Stimulated activated CD4-positive, alpha-beta T cell treated with anti-CD3 and anti-CD28 coated beads, Interleukin-12 subunit alpha, Interleukin-12 subunit beta, amount 100 ng/mL, for 24 hours (primary cell): ENCODE measurements at regions not wholly inside any gene's neighbourhood (a gene's known extent, or its start where the extent isn't known, plus 50 kb on each side); places are given as distances from the start of the nearest gene placed in this dataset.

ENCODE experiments used
- DNase-seq, 2 experiments: peaks; one replicate each; pipeline ENCODE4 v3.0.0-alpha.2; 2020; ENCODE audit warnings: low read depth in 2 of 2

DNA sequence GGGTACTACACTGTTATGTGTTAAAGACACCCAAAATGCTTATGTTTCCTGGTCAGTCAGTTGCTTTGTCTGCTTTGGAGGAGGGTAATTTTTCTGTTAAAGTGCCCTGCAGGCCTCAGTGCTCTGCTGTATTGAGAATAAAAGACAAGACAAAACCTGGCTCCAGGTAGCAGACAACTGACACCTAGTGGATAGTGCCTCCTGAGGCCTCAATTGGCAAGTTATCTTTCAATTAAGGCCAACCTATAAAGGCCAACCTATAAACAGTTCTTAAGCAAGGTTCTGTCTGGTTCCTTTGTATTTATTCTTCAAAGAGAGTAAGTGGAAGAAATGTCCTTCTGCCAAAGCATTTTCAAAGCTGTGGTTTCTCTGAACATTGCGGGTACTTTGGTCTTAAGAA lies 773.8 kb downstream of the MECOM start:
- DNase-seq = no peak

DNA sequence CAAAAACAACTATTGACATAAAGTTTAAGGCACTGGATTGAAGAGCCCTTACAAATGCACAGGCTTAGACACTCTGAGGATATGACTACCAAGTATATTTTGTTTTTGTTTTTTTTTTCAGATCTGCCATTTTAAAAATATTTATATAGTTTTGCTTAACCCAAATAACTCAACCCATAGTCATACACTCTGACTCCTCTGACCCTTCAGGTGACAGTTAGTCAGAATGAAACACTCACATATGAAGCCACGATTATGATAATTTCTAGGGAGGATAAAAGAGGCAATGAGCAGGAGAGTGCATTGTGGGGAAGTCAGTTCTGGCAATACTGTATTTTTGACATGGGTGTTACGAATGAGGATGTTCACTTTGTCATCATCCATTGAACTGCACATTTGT lies 774.7 kb downstream of the MECOM start:
- DNase-seq = no peak

DNA sequence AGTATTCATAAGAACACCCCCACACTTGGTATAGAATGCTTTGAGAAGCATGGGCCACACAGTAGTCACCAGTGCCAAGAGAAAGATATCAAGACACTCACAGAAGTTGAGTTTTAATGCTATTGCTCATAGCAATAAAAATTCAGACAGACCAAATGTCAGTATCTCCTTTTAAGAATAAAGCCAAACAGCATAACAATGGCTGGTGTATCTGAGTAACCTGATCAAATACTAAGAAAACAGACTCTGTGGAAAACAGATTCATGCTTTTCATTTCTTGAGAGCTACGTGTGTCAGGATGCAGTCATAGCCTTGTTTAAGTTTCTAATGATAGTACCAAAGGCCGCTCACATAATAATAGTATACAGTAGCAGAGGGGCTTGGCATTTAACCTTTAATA lies 778.5 kb downstream of the MECOM start:
- no peak for DNase-seq

DNA sequence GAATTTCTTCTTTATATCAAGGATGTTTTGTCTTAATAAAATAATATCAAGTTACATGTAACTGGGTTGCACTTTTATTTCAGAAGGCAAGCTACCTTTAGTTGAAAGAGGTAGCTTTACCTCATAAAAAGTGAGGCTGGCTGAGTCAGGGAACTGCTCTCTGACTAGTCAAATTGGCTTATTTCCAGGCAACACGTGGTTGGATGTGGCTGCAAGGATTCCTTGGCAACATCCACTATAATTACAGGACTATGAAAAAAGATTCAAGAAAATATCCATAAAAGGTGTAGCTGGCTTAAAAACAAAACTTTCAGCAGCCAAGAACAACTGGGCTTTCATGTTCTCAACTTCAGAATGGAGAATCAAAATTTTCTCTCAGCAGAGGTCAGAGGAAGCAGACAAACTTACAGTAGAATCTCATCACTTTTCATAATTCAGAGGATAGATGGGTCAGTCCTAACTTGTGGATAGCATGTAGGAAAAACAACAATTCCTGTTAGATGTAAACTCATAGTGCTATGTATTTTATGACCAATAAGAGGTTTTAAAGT lies 779.1 kb downstream of the MECOM start:
- no peak for DNase-seq

- DNase-seq = no peak
These were observed 780.4 kb downstream of the MECOM start for GRCh38 chr3:168883145-168883544.

DNA sequence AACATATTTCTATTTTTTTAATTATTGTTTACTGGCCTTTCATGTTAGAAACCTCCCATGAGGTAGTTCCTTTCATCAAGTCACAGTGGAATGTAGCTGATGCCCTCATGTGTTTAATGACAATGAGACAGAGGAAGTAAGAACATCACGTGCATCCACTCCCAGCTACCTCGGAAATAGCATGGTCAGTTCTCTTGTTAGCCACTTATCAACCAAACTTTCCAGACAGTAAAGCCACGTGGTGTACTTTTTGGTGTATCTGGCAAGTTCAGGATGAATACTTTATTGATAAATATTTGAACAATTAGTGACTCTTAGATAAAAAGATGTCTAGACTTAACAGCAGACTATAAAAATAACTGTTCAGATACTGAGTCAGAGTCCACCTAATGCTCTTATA lies 781.7 kb downstream of the MECOM start:
- no peak for DNase-seq

DNA sequence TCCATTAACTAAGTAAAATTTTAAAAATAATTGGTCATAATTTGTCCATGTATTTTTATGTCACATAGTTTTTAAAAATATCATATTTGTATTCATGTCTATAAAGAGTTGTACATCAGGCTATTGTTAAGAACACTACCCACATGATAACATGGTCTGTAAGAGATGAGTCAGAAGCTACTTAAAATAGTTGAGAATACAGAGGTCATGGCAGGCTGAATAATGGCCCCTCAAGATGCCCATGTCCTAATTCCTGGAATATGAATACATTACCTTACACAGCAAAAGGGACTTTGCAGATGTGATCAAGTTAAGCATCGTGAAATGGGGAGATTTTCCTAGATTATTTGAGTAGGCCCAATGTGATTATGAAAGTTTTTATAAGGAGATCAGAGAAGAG lies 782.9 kb upstream of the GOLIM4 start:
- DNase-seq = no peak

DNA sequence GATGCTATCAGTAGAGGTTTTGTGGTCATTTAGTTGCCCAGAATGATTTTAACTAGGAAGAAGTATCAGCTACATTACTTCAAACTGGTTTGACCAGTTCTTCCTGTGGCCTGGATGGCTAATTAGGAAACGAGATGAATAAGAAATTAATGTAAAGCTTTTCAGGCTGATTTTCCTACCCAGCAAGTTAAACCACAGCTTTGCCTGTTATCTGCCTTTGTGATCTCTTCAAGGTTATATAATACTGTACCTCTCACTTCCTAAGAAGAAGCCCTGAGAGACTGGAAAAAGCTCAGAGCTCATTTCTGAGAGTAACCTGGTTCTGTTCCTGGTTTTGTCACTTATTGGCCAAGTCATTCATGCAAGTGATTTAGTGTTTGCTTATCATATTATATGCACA lies 782.2 kb upstream of the GOLIM4 start:
- no peak for DNase-seq

GRCh38 chr3:168876346-168877035 lies 780.8 kb upstream of the GOLIM4 start:
- DNase-seq = no peak

DNA sequence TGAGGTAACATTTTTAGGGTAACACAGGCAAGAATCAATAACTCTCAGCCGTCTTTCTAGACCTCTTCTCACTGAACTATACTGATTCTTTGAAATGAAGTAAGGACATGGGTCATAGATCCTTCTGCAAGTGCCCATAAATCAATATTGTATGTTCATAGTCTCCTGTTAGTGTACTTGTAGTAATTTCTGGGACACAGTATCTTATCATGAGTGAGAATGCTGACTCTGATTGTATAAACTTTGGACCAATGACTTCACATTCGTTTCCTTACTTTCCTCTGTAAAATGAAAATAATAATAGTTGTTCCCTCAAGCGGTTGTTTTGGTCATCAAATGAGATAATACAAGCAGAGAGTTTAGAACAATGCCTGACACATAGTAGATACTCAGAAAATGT lies 777.1 kb upstream of the GOLIM4 start:
- DNase-seq = no peak

DNA sequence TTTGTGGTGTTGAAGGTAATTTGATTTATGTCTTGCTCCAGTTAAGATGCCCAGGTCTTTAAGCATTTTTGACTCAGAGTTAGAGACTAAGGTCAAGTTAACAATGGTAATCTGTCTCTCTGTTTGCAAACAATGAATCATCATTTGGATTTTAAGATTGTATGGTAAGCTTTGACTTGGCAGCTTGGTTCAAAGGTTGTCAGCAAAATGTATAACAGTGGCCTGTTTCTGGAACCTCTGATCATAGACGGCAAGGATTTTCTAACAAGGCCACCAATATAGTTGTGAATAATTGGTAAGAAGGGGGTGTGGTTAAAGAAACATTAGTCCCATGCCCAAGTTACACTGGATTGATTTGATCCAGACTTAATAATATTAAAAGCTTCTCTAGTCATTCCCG lies 775.2 kb upstream of the GOLIM4 start:
- no peak for DNase-seq

- DNase-seq = no peak
These were observed 769.4 kb upstream of the GOLIM4 start for GRCh38 chr3:168865022-168865551.

DNA sequence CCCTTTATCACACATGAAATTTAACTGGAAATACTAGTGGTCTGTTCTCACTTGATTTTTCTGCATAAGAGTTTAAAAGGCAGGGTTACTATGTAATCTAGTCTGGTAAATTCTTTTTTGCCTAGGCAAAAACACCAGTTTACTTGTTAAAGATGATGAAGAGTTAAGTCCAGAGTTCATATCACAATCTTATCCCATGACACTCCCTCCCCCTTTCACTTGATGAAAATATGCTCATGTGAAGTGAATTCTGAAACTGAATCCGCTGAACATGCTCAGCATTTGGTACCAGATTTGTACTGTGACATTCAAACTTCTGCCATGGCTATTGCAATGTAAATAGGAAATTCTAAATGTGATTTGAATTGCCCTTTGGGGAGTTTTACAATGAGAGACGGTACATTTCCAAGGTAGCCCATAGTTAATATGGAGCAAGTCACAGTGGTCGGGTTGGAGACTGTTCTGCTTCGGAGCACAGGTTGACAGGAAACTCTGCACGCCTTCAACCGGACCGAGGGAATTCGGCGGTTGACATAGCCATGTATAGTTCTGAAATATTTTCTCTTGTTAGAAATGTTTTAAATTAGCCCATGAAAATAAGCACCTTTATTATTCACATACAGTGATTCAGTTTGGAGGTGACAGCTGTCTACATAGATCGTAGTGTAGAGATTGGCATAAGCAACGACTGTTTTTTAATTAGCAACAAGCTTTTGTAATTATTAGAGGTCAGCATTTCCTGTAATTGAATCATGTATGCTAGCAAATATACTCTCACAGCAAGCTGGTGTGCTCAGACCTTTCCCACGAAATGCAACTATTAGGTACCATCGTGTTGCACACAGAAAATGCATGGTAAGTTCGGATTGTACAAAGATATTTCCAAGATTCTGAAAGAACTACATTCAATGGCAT lies 768.6 kb upstream of the GOLIM4 start:
- DNase-seq = no peak

- DNase-seq = no peak
These were observed 767.8 kb upstream of the GOLIM4 start for GRCh38 chr3:168863561-168863960.

GRCh38 chr3:168862466-168862865 lies 766.7 kb upstream of the GOLIM4 start:
- no peak for DNase-seq

DNA sequence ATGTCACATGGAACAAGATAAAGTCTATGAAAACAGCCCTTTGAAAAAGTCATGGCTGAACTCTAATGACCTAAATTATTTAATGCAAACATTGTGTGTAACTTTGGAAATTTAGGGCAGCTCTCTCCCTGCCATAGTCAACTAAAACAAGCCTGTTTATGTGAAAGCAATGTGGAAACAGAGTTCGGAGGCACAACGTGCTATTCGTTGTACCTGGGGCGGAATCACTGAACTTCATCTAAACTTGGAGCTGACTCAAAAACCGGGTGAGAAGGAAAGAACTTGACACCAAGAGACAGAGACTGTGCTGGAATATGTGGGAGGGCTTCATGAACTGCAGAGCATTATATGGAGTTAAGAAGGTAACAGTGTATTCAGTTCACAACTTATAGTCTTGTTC lies 764.9 kb upstream of the GOLIM4 start:
- no peak for DNase-seq

DNA sequence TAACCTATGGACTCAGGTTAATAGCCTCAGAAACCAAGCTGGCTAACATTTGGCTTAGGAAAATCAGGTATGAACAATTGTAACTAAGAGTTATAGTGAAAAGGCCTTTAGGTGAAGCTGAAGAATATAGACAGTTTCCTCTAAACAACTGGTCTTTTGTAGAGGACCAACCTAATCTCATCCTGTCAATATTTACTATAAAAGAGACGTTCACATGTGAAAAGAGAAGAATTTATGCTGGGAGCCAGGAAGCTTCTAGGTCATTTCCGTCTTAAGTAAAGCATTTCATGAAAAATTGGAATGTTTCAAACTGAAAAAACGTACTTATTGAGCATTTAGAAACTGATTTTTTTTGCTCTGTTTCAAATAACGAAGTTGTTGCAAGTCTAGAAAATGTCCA lies 764.3 kb upstream of the GOLIM4 start:
- DNase-seq = no peak

DNA sequence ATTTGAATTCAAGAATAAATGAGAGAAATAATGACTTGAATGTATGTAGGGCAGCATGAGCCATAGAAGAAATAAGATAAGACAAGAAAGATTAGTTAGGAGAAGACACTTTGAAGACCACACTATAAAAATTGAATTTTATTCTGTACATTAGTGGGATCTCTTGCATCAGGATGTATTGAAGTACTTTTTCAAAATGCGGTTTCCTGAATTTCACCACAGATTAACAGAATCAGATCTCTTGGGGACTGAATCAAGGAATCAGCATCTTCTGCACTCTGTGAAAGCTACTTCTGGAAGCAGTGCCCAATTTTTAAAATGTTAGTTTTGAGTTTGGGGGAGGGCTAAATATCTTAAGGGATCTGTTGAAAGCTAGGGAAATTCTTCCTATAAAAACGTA lies 763.9 kb upstream of the GOLIM4 start:
- DNase-seq = no peak

DNA sequence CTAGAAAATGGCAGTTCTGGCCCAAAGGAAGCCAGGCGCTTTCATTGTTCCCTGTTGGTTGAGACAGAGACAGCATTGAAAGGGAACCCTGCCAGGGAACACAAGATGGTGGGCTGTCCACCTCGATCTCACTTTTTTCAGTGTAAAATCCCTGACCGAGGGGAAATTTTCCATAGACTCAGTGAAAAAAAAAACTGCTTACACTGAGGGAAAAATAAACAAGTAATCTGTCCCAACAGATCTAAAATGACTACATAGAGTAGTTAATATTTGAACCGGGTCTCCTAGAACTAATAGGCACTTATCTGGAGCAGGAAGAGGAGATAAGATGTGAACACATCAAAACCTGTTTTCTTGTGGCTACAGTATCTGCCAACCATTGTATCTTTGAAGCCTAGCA lies 763.4 kb upstream of the GOLIM4 start:
- DNase-seq = no peak

- no peak for DNase-seq
These were observed 762.6 kb upstream of the GOLIM4 start for GRCh38 chr3:168858327-168858726.

GRCh38 chr3:168850109-168850508 lies 754.4 kb upstream of the GOLIM4 start:
- DNase-seq = no peak

- DNase-seq = no peak
These were observed 751.7 kb upstream of the GOLIM4 start for GRCh38 chr3:168847291-168847883.
